ENCODE measurements at regions not wholly inside any gene's neighbourhood (a gene's known extent, or its start where the extent isn't known, plus 50 kb on each side); places are given as distances from the start of the nearest gene placed in this dataset.

DNA sequence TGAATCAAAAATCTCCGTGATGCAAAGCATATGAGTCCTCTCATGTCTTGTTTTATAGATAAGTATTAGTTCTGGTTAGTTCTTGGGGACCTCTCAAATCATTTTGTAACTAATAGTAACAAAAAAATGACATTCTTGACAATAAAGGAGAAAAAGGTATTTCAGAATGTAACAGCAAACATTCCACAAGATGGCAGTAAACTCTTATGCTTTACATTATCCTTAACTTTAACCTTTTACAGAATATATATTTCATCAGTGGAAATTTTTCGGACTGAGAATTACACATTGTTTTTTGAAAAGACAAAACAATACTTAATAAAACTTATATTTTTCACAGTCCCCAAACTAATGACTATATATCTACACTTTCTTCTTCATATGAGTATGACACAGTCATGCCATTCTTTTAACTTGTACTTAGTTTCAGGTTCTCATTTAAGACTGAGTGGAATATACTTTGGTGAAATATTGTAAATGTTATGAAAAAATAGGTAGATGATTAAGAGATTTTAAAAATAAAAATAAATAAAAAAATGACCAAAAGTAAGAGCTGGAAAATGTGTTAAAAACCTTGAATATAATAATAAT lies 142.9 kb upstream of the NXPH2 start:
- no peak overlapping the region for H3K4me3 ChIP-seq (replicated peaks; ENCODE audit: insufficient read depth, low read length)
- no peaks in the 10 kb centered on the region for H3K27me3 ChIP-seq (ENCODE audit: insufficient read depth, poor library complexity, severe bottlenecking)
- DNase-seq (ENCODE audit: low read depth in 1 of 2, low spot score in 1 of 2) = no peak

DNA sequence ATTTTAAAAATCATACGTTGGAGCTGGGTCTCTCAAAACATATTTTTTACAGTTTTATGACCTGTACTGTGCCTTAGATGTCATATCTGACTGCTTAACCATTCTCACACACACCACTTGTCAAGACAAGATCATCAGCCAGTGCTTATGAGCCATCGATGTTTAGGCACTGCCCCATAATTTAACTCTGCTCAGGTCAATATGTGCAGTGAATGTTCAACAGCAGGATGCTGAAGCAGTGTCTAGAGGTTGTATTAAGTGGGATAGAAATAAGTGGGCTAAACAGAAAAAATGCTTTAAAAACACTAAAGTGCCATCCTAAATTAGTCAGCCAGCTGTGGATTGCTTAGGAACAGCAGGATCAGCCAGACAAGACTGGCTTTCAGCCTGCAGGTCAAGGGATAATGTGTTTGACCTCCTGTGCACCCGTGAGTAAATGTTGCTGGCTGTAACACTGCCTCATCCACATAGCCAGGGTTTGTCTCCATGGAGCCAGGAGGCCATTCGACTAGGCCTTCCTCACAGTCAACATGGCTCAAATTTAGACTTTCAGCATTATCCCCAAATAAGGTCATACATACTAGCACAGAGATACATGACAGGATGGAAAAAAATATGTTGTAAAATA lies 139.0 kb upstream of the NXPH2 start:
- Histone ChIP-seq H3K4me3 (replicated peaks; ENCODE audit: insufficient read depth, low read length) (no peak overlapping the region), H3K27ac (replicated peaks) (no peak overlapping the region), H3K27me3 (ENCODE audit: insufficient read depth, poor library complexity, severe bottlenecking) (no peaks in the 10 kb centered on the region)
- TF ChIP-seq SPI1 (IDR thresholded peaks at IDR 0.05; ENCODE audit: borderline replicate concordance, low read depth) = no peak
- DNase-seq (ENCODE audit: low read depth in 1 of 2, low spot score in 1 of 2) = no peak

More for the DNA sequence above, 142.9 kb upstream of the NXPH2 start:
- TF ChIP-seq SPI1 (IDR thresholded peaks at IDR 0.05; ENCODE audit: borderline replicate concordance, low read depth) (no peak), POLR2AphosphoS5 (IDR thresholded peaks at IDR 0.05; ENCODE audit: low read depth) (no peak), GABPA (IDR thresholded peaks at IDR 0.05; ENCODE audit: low read depth) (no peak)
- TF ChIP-seq, protein P1, sequence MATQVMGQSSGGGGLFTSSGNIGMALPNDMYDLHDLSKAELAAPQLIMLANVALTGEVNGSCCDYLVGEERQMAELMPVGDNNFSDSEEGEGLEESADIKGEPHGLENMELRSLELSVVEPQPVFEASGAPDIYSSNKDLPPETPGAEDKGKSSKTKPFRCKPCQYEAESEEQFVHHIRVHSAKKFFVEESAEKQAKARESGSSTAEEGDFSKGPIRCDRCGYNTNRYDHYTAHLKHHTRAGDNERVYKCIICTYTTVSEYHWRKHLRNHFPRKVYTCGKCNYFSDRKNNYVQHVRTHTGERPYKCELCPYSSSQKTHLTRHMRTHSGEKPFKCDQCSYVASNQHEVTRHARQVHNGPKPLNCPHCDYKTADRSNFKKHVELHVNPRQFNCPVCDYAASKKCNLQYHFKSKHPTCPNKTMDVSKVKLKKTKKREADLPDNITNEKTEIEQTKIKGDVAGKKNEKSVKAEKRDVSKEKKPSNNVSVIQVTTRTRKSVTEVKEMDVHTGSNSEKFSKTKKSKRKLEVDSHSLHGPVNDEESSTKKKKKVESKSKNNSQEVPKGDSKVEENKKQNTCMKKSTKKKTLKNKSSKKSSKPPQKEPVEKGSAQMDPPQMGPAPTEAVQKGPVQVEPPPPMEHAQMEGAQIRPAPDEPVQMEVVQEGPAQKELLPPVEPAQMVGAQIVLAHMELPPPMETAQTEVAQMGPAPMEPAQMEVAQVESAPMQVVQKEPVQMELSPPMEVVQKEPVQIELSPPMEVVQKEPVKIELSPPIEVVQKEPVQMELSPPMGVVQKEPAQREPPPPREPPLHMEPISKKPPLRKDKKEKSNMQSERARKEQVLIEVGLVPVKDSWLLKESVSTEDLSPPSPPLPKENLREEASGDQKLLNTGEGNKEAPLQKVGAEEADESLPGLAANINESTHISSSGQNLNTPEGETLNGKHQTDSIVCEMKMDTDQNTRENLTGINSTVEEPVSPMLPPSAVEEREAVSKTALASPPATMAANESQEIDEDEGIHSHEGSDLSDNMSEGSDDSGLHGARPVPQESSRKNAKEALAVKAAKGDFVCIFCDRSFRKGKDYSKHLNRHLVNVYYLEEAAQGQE (IDR thresholded peaks at IDR 0.05; ENCODE audit: insufficient replicate concordance, low read depth) = no peak
- TF ChIP-seq, protein P2, sequence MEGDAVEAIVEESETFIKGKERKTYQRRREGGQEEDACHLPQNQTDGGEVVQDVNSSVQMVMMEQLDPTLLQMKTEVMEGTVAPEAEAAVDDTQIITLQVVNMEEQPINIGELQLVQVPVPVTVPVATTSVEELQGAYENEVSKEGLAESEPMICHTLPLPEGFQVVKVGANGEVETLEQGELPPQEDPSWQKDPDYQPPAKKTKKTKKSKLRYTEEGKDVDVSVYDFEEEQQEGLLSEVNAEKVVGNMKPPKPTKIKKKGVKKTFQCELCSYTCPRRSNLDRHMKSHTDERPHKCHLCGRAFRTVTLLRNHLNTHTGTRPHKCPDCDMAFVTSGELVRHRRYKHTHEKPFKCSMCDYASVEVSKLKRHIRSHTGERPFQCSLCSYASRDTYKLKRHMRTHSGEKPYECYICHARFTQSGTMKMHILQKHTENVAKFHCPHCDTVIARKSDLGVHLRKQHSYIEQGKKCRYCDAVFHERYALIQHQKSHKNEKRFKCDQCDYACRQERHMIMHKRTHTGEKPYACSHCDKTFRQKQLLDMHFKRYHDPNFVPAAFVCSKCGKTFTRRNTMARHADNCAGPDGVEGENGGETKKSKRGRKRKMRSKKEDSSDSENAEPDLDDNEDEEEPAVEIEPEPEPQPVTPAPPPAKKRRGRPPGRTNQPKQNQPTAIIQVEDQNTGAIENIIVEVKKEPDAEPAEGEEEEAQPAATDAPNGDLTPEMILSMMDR (IDR thresholded peaks at IDR 0.05; ENCODE audit: insufficient read depth, low read length) = no peak
- H3K27ac ChIP-seq (replicated peaks) = no peak overlapping the region

DNA sequence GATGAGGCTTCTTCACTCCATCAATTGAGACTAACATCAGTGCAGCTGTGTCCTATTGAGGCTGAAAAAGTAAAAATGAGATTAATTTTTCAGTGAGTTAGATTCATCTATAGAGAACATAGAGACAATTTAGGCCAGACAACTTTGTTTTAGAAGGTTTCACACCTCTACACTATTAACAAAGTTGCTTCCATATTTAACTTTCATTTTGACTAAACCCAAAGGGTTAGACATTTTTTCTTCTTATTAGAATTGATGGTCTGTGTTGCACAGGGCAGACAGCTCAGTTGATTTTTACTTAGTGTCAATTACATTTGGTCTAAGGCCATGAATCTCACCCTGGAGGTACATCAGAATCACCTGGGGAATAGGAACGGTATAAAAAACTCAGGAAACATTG lies 130.2 kb upstream of the NXPH2 start:
- TF ChIP-seq, protein P2 (IDR thresholded peaks at IDR 0.05; ENCODE audit: insufficient read depth, low read length) = no peak
- TF ChIP-seq POLR2AphosphoS5 (IDR thresholded peaks at IDR 0.05; ENCODE audit: low read depth) = no peak
- no peak for TF ChIP-seq SPI1 (IDR thresholded peaks at IDR 0.05; ENCODE audit: borderline replicate concordance, low read depth)
- TF ChIP-seq, protein P1 (IDR thresholded peaks at IDR 0.05; ENCODE audit: insufficient replicate concordance, low read depth) = no peak
- no peak for TF ChIP-seq GABPA (IDR thresholded peaks at IDR 0.05; ENCODE audit: low read depth)
- DNase-seq (ENCODE audit: low read depth in 1 of 2, low spot score in 1 of 2) = no peak
- no peak overlapping the region for H3K27ac ChIP-seq (replicated peaks)
- no peaks in the 10 kb centered on the region for H3K27me3 ChIP-seq (ENCODE audit: insufficient read depth, poor library complexity, severe bottlenecking)
- no peak overlapping the region for H3K4me3 ChIP-seq (replicated peaks; ENCODE audit: insufficient read depth, low read length)

DNA sequence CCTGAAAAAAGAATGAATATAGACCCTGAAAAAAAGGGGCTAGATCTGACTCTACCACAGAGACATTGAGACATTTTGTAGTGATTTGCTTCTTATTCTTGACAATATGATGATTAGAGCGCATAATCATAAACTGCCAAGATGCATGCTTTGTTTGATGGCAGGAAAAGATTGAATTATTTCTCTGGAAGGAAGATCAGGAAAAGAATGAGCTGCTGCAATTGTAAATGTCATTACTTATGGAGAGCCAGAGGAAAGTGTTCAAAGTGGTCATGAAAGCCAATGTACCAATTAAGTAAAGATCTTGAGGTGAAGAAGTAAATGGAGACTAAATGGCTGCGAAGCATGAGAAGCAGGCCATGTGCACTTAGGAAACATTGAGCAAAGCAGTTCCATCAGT lies 126.4 kb upstream of the NXPH2 start:
- no peak for DNase-seq (ENCODE audit: low read depth in 1 of 2, low spot score in 1 of 2)
- TF ChIP-seq, protein P1 (IDR thresholded peaks at IDR 0.05; ENCODE audit: insufficient replicate concordance, low read depth) = no peak
- TF ChIP-seq SPI1 (IDR thresholded peaks at IDR 0.05; ENCODE audit: borderline replicate concordance, low read depth) = no peak
- H3K27ac ChIP-seq (replicated peaks) = no peak overlapping the region
- no peaks in the 10 kb centered on the region for H3K27me3 ChIP-seq (ENCODE audit: insufficient read depth, poor library complexity, severe bottlenecking)
- H3K4me3 ChIP-seq (replicated peaks; ENCODE audit: insufficient read depth, low read length) = no peak overlapping the region
